Loucy (cell line): ENCODE measurements at regions not wholly inside any gene's neighbourhood (a gene's known extent, or its start where the extent isn't known, plus 50 kb on each side); places are given as distances from the start of the nearest gene placed in this dataset.

Experiments used
- H2AFZ ChIP-seq: fragments of 200-600 bp; sonication (generic); 2 replicates; pipeline ENCODE4 v1.6.0; 2016; ENCODE audit warnings: antibody characterized with exemption, mild to moderate bottlenecking, low read length, moderate library complexity
- H3F3A ChIP-seq: fragments of 200-600 bp; 2 replicates; pipeline ENCODE4 v1.6.0; 2016; ENCODE audit warnings: antibody characterized with exemption, low read depth, mild to moderate bottlenecking
- H3K27me3 ChIP-seq: fragments of 200-600 bp; sonication (generic); 2 replicates; pipeline ENCODE4 v1.6.1; 2014; ENCODE audit warnings: low read length, mild to moderate bottlenecking; ENCODE audit not compliant: insufficient read depth, poor library complexity, severe bottlenecking
- H3K36me3 ChIP-seq: fragments of 200-600 bp; sonication (generic); 2 replicates; pipeline ENCODE4 v1.6.1; 2016; ENCODE audit warnings: low read length; ENCODE audit not compliant: insufficient read depth
- H3K4me1 ChIP-seq: fragments of 200-600 bp; sonication (generic); 2 replicates; pipeline ENCODE4 v1.5.1; 2014; ENCODE audit warnings: low read length, mild to moderate bottlenecking; ENCODE audit not compliant: insufficient read depth, poor library complexity, severe bottlenecking
- H3K4me2 ChIP-seq: fragments of 200-600 bp; sonication (generic); 2 replicates; pipeline ENCODE4 v1.6.0; 2014; ENCODE audit warnings: antibody characterized with exemption, low read length, low read depth, mild to moderate bottlenecking; ENCODE audit not compliant: poor library complexity, severe bottlenecking
- H3K4me3 ChIP-seq: fragments of 200-600 bp; sonication (generic); 2 replicates; pipeline ENCODE4 v1.5.1; 2014; ENCODE audit warnings: low read length, mild to moderate bottlenecking, mixed read lengths; ENCODE audit not compliant: poor library complexity, severe bottlenecking
- H3K79me2 ChIP-seq: fragments of 200-600 bp; sonication (generic); 2 replicates; pipeline ENCODE4 v1.6.1; 2014; ENCODE audit warnings: low read length; ENCODE audit not compliant: insufficient read depth
- H3K9ac ChIP-seq: fragments of 200-600 bp; sonication (generic); 2 replicates; pipeline ENCODE4 v1.6.0; 2014; ENCODE audit warnings: mild to moderate bottlenecking, low read depth, low read length, moderate library complexity; ENCODE audit not compliant: poor library complexity, severe bottlenecking
- H3K9me2 ChIP-seq: fragments of 200-600 bp; sonication (generic); replicated peaks from 2 replicates; pipeline ENCODE4 v1.6.1; 2016; ENCODE audit warnings: low read depth, low read length, mixed read lengths
- H3K9me3 ChIP-seq: fragments of 200-600 bp; sonication (generic); 2 replicates; pipeline ENCODE4 v1.6.1; 2014; ENCODE audit warnings: mild to moderate bottlenecking, antibody characterized with exemption, low read length, low read depth; ENCODE audit not compliant: insufficient read depth
- H4K20me1 ChIP-seq: fragments of 200-600 bp; sonication (generic); 2 replicates; pipeline ENCODE4 v1.6.0; 2014; ENCODE audit warnings: antibody characterized with exemption, low read length, mild to moderate bottlenecking; ENCODE audit not compliant: insufficient read depth, poor library complexity, severe bottlenecking
- EZH2phosphoT487 ChIP-seq: fragments of 200-600 bp; IDR thresholded peaks from 2 replicates; pipeline ENCODE4 v1.6.1; 2018; ENCODE audit warnings: antibody characterized with exemption, mild to moderate bottlenecking, moderate library complexity, borderline replicate concordance
- TF ChIP-seq, protein P1 (sequence below): fragments of 200-600 bp; sonication (generic); conservative IDR thresholded peaks from 2 replicates; pipeline ENCODE4 v1.5.1; 2014; ENCODE audit warnings: mild to moderate bottlenecking, antibody characterized with exemption, low read length

- Histone ChIP-seq H3K9me2 (no peaks in the 10 kb centered on the region), H3K79me2 (no peaks in the 10 kb centered on the region), H2AFZ (no peak overlapping the region), H3K4me1 (no peaks in the 10 kb centered on the region), H3K4me3 (no peak overlapping the region), H3K9ac (no peak overlapping the region), H3F3A (no peaks in the 10 kb centered on the region), H3K9me3 (no peaks in the 10 kb centered on the region), H3K27me3 (no peaks in the 10 kb centered on the region), H3K36me3 (no peaks in the 10 kb centered on the region), H3K4me2 (no peak overlapping the region), H4K20me1 (no peaks in the 10 kb centered on the region)
- TF ChIP-seq, protein P1, sequence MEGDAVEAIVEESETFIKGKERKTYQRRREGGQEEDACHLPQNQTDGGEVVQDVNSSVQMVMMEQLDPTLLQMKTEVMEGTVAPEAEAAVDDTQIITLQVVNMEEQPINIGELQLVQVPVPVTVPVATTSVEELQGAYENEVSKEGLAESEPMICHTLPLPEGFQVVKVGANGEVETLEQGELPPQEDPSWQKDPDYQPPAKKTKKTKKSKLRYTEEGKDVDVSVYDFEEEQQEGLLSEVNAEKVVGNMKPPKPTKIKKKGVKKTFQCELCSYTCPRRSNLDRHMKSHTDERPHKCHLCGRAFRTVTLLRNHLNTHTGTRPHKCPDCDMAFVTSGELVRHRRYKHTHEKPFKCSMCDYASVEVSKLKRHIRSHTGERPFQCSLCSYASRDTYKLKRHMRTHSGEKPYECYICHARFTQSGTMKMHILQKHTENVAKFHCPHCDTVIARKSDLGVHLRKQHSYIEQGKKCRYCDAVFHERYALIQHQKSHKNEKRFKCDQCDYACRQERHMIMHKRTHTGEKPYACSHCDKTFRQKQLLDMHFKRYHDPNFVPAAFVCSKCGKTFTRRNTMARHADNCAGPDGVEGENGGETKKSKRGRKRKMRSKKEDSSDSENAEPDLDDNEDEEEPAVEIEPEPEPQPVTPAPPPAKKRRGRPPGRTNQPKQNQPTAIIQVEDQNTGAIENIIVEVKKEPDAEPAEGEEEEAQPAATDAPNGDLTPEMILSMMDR: no peak
- no peak for TF ChIP-seq EZH2phosphoT487
Observed at GRCh38 chr6:128617285-128617684, 96.9 kb upstream of the PTPRK start.

- Histone ChIP-seq H3K36me3 (no peaks in the 10 kb centered on the region), H3K27me3 (no peaks in the 10 kb centered on the region), H4K20me1 (no peaks in the 10 kb centered on the region), H2AFZ (no peak overlapping the region), H3F3A (no peaks in the 10 kb centered on the region), H3K9me2 (no peaks in the 10 kb centered on the region), H3K4me2 (no peak overlapping the region), H3K4me3 (no peak overlapping the region), H3K9me3 (no peaks in the 10 kb centered on the region), H3K4me1 (no peaks in the 10 kb centered on the region), H3K79me2 (no peaks in the 10 kb centered on the region), H3K9ac (no peak overlapping the region)
- TF ChIP-seq, protein P1: no peak
Observed at GRCh38 chr6:128616342-128616741, 95.9 kb upstream of the PTPRK start.

DNA sequence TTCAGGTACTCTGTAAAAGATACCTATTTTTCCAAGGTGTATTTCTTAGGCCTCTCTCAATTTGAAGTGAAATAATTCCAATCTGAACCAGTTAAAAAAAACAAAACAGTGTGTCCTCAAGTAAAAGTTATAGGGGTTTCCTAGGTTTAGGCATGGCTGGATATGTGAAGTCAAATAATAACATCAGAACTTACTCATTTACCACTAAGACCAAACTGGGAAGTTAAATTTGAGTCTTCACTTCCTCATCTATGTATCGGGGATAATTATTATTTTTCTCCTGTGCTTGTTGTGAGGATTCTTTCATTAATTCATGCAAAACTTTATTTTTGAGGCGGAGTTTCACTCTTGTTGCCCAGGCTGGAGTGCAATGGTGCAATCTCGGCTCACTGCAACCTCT lies 86.2 kb upstream of the PTPRK start:
- no peaks in the 10 kb centered on the region for H3K36me3 ChIP-seq

More for the DNA sequence above, 86.2 kb upstream of the PTPRK start:
- Histone ChIP-seq H2AFZ (no peak overlapping the region), H3K9me2 (no peaks in the 10 kb centered on the region), H3K4me2 (no peak overlapping the region), H3K4me3 (no peak overlapping the region), H3K27me3 (no peaks in the 10 kb centered on the region), H3K4me1 (no peaks in the 10 kb centered on the region), H3F3A (no peaks in the 10 kb centered on the region), H4K20me1 (no peaks in the 10 kb centered on the region), H3K9me3 (no peaks in the 10 kb centered on the region), H3K9ac (no peak overlapping the region), H3K79me2 (no peaks in the 10 kb centered on the region)
- TF ChIP-seq, protein P1: no peak
- TF ChIP-seq EZH2phosphoT487: no peak
